Kidney epithelial cell (primary cell): ENCODE measurements at regions not wholly inside any gene's neighbourhood (a gene's known extent, or its start where the extent isn't known, plus 50 kb on each side); places are given as distances from the start of the nearest gene placed in this dataset.

Source experiments
- DNase-seq: peaks from one replicate; pipeline ENCODE4 v3.0.0-alpha.2; 2010; ENCODE audit warnings: low read depth
- H3K27me3 ChIP-seq: 2 replicates; pipeline ENCODE4 v1.6.0; 2011; ENCODE audit warnings: low read length; ENCODE audit not compliant: control insufficient read depth, insufficient read depth
- H3K36me3 ChIP-seq: 2 replicates; pipeline ENCODE4 v1.5.1; 2011; ENCODE audit warnings: low read length; ENCODE audit not compliant: control insufficient read depth, insufficient read depth
- H3K4me3 ChIP-seq: 2 replicates; pipeline ENCODE4 v1.5.1; 2011; ENCODE audit warnings: low read depth, mild to moderate bottlenecking, control low read depth, low read length
- TF ChIP-seq, protein P1 (sequence below): IDR thresholded peaks from 2 replicates; pipeline ENCODE4 v1.5.1; 2011; ENCODE audit warnings: mild to moderate bottlenecking, moderate library complexity, low read length, control low read depth, inconsistent platforms; ENCODE audit not compliant: insufficient read depth, poor library complexity, severe bottlenecking

DNA sequence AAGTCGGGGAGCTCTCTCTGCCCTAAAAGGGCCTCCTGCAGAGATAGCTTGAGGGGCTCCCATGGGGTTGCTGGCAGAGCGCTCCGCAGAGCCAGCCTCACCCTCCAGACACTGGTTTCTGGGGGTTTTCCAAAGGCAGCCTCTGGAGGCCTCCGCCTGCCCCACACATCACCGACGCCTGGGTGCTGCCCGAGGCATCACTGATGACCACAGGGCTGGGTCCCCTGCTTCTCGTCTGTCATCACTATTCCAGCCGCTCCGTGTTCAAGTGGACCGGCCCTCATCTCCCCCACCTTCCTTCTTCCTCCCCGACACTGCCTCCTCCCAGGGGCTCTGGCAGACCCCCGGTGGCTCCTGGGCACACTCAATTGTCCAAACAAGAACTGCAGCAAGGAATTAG is 64.1 kb upstream of the IRX4 start:
- no peak overlapping the region for H3K4me3 ChIP-seq
- H3K36me3 ChIP-seq, result no peaks in the 10 kb centered on the region
- DNase-seq, result no peak
- TF ChIP-seq, protein P1, sequence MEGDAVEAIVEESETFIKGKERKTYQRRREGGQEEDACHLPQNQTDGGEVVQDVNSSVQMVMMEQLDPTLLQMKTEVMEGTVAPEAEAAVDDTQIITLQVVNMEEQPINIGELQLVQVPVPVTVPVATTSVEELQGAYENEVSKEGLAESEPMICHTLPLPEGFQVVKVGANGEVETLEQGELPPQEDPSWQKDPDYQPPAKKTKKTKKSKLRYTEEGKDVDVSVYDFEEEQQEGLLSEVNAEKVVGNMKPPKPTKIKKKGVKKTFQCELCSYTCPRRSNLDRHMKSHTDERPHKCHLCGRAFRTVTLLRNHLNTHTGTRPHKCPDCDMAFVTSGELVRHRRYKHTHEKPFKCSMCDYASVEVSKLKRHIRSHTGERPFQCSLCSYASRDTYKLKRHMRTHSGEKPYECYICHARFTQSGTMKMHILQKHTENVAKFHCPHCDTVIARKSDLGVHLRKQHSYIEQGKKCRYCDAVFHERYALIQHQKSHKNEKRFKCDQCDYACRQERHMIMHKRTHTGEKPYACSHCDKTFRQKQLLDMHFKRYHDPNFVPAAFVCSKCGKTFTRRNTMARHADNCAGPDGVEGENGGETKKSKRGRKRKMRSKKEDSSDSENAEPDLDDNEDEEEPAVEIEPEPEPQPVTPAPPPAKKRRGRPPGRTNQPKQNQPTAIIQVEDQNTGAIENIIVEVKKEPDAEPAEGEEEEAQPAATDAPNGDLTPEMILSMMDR, result no peak
- H3K27me3 ChIP-seq, result peaks cover 3% of the 10 kb centered on the region

DNA sequence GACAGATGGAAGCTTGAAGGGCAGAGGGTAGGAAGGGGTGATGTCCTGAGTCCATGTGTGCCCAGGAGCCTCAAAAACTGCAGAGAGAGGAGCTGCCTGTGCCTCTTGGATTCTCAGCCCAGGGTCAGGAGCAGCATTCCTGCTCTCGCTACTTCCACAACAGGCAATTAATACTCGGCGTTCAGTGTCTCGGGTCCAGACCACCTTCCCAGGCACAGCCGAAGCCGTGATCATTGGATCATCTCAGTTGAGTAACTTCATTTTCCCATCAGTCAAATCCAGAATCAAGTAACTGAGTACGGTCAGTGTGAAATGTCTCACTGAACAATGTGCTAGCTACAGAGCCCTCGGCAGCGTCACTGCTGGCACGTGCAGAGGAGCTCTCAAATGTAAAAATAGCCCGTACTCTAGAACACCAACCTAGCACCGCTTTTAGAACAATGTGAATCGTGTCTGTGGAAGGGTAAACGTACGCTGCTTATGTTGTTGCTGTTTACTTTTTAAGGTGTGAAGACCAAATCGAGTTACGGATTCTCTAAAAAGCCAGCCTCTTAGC is 63.5 kb upstream of the IRX4 start:
- H3K36me3 ChIP-seq, result no peaks in the 10 kb centered on the region
- H3K4me3 ChIP-seq, result no peak overlapping the region
- DNase-seq, result no peak
- peaks cover 3% of the 10 kb centered on the region for H3K27me3 ChIP-seq
- TF ChIP-seq, protein P1, result no peak

GRCh38 chr5:1945606-1946005 is 62.9 kb upstream of the IRX4 start:
- TF ChIP-seq, protein P1, result no peak
- no peak for DNase-seq
- Histone ChIP-seq H3K36me3 (no peaks in the 10 kb centered on the region), H3K27me3 (peaks cover 3% of the 10 kb centered on the region), H3K4me3 (no peak overlapping the region)

- Histone ChIP-seq H3K4me3 (no peak overlapping the region), H3K36me3 (no peaks in the 10 kb centered on the region), H3K27me3 (peaks cover 3% of the 10 kb centered on the region)
- DNase-seq, result no peak
- TF ChIP-seq, protein P1, result no peak
Observed at GRCh38 chr5:1944408-1944807, 61.7 kb upstream of the IRX4 start.

GRCh38 chr5:1943481-1943880 is 60.8 kb upstream of the IRX4 start:
- peaks cover 3% of the 10 kb centered on the region for H3K27me3 ChIP-seq
- H3K4me3 ChIP-seq, result no peak overlapping the region
- DNase-seq, result no peak
- H3K36me3 ChIP-seq, result no peaks in the 10 kb centered on the region
- TF ChIP-seq, protein P1, result no peak

DNA sequence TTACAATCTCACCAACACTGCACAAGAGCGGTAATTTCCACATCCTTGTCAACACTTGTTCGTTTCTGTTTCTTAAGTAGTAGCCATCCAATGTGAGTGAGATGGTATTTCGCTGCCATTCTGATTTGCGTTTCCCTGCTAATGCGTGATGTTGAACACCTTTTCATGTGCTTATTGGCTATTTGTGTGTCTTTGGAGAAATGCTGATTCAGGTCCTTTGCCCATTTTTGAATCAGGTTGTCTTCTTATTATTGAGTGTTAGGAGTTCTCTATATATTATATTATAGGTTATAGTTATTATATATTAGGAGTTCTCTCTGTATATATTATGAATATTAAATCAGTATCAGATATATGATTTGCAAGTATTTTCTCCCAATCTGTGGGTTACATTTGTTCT is 59.9 kb upstream of the IRX4 start:
- DNase-seq, result no peak
- Histone ChIP-seq H3K36me3 (no peaks in the 10 kb centered on the region), H3K27me3 (peaks cover 3% of the 10 kb centered on the region), H3K4me3 (no peak overlapping the region)
- TF ChIP-seq, protein P1, result no peak
